Liver (tissue), 3 donors: ENCODE measurements at regions not wholly inside any gene's neighbourhood (a gene's known extent, or its start where the extent isn't known, plus 50 kb on each side); places are given as distances from the start of the nearest gene placed in this dataset.

Source experiments
- EGR1 ChIP-seq, 2 donors: IDR thresholded peaks; 2 replicates each; pipeline ENCODE4 v1.6.1; 2016 to 2018; ENCODE audit warnings: antibody characterized with exemption in 2 of 2, low read depth in 2 of 2
- FOXA1 ChIP-seq: IDR thresholded peaks from 2 replicates; pipeline ENCODE4 v1.6.1; 2016; ENCODE audit warnings: antibody characterized with exemption
- GABPA ChIP-seq, 2 donors: IDR thresholded peaks in 1 of 2; conservative IDR thresholded peaks in 1 of 2; 2 replicates each; pipeline ENCODE4 v1.6.1; 2016; ENCODE audit warnings: antibody characterized with exemption in 2 of 2, mild to moderate bottlenecking in 1 of 2, moderate library complexity in 1 of 2
- JUND ChIP-seq, 2 donors: IDR thresholded peaks; 2 replicates each; pipeline ENCODE4 v1.6.1; 2016; ENCODE audit warnings: antibody characterized with exemption in 2 of 2
- MAX ChIP-seq: IDR thresholded peaks from 2 replicates; pipeline ENCODE4 v1.6.1; 2016; ENCODE audit warnings: antibody characterized with exemption
- RAD21 ChIP-seq, 2 donors: IDR thresholded peaks; 2 replicates each; pipeline ENCODE4 v1.6.1; 2016; ENCODE audit warnings: antibody characterized with exemption in 2 of 2, mild to moderate bottlenecking in 2 of 2
- SP1 ChIP-seq: IDR thresholded peaks from 2 replicates; pipeline ENCODE4 v1.6.1; 2018; ENCODE audit warnings: antibody characterized with exemption, mild to moderate bottlenecking
- YY1 ChIP-seq: IDR thresholded peaks from 2 replicates; pipeline ENCODE4 v1.6.1; 2016; ENCODE audit warnings: antibody characterized with exemption, mild to moderate bottlenecking
- TF ChIP-seq, protein P1 (sequence below): fragments of 150-350 bp; IDR thresholded peaks from 2 replicates; pipeline ENCODE4 v1.5.1; 2017; ENCODE audit warnings: improper control_type of control experiment, low read depth, low read length; ENCODE audit not compliant: missing input control
- donor health status: healthy.
- donor health status: healthy.

DNA sequence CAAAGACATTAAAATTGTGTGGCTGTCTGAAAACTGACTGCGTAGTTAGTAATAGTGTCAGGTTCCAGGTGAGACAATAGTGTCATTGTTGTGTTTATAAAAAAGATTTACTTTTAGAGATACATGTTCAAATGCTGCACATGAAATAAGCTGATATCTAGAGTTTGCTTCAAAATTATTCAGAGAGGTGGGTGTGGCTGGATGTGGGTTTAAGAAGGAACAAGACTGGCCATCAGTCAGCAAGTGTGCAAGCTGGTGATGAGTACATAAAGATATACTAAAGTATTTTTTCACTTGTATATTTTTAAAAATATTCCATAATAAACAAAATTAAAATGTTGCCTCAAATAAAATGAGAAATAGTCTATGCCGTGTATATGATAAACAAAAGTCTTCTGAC lies 190.6 kb downstream of the ARRDC4 start:
- TF ChIP-seq RAD21 (IDR thresholded peaks at IDR 0.05): no peak
- no peak for TF ChIP-seq JUND (IDR thresholded peaks at IDR 0.05)
- TF ChIP-seq YY1: no peak
- TF ChIP-seq, protein P1, sequence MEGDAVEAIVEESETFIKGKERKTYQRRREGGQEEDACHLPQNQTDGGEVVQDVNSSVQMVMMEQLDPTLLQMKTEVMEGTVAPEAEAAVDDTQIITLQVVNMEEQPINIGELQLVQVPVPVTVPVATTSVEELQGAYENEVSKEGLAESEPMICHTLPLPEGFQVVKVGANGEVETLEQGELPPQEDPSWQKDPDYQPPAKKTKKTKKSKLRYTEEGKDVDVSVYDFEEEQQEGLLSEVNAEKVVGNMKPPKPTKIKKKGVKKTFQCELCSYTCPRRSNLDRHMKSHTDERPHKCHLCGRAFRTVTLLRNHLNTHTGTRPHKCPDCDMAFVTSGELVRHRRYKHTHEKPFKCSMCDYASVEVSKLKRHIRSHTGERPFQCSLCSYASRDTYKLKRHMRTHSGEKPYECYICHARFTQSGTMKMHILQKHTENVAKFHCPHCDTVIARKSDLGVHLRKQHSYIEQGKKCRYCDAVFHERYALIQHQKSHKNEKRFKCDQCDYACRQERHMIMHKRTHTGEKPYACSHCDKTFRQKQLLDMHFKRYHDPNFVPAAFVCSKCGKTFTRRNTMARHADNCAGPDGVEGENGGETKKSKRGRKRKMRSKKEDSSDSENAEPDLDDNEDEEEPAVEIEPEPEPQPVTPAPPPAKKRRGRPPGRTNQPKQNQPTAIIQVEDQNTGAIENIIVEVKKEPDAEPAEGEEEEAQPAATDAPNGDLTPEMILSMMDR: no peak
- TF ChIP-seq EGR1 (IDR thresholded peaks at IDR 0.05; ENCODE audit: low read depth in 2 of 2): no peak
- no peak for TF ChIP-seq SP1
- TF ChIP-seq MAX: no peak
- no peak for TF ChIP-seq FOXA1
- TF ChIP-seq GABPA (IDR thresholded peaks at IDR 0.05 in 1 of 2, conservative IDR thresholded peaks at IDR 0.05 in 1 of 2): no peak
